Right lobe of liver (tissue), 4 donors: ENCODE measurements at regions not wholly inside any gene's neighbourhood (a gene's known extent, or its start where the extent isn't known, plus 50 kb on each side); places are given as distances from the start of the nearest gene placed in this dataset.
"Not testable (repeated sequence)": the region's sequence is repeated elsewhere in the genome, so short reads cannot be mapped to it uniquely, and the experiment has no call there.

Source experiments
- POLR2A ChIP-seq: fragments of 450-650 bp; IDR thresholded peaks from one replicate; pipeline ENCODE4 v1.6.1; 2017; ENCODE audit warnings: antibody characterized with exemption, mild to moderate bottlenecking
- TF ChIP-seq, protein P1 (sequence below), 4 donors: fragments of 200-600 bp in 3 of 4; fragments of 450-650 bp in 1 of 4; IDR thresholded peaks; one replicate each; pipeline versions ENCODE4 v1.5.1 to v1.8.0; 2016 to 2022; ENCODE audit warnings: antibody characterized with exemption in 4 of 4, mild to moderate bottlenecking in 2 of 4
- donor health status: DM: no; HTN: no; CAD: no.
- donor health status: DM: no; HTN: no; CAD: no.
- donor health status: DM: no; HTN: yes; CAD: no.

DNA sequence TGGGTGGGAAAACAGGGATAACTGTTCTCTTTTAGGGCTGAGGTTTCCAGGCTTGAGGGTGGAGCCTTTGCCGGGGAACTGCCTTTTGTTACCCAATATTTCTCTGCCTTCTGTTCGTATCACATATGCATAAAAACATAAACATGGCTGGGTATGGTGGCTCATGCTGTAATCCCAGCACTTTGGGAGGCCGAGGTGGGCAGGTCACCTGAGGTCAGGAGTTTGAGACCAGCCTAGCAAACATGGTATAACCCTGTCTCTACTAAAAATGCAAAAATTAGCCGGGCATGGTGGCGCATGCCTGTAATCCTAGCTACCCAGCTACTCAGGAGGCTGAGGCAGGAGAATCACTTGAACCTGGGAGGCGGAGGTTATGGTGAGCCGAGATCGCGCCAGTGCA lies 60.2 kb upstream of the SHANK2 start:
- TF ChIP-seq POLR2A: not testable (repeated sequence)
- TF ChIP-seq, protein P1, sequence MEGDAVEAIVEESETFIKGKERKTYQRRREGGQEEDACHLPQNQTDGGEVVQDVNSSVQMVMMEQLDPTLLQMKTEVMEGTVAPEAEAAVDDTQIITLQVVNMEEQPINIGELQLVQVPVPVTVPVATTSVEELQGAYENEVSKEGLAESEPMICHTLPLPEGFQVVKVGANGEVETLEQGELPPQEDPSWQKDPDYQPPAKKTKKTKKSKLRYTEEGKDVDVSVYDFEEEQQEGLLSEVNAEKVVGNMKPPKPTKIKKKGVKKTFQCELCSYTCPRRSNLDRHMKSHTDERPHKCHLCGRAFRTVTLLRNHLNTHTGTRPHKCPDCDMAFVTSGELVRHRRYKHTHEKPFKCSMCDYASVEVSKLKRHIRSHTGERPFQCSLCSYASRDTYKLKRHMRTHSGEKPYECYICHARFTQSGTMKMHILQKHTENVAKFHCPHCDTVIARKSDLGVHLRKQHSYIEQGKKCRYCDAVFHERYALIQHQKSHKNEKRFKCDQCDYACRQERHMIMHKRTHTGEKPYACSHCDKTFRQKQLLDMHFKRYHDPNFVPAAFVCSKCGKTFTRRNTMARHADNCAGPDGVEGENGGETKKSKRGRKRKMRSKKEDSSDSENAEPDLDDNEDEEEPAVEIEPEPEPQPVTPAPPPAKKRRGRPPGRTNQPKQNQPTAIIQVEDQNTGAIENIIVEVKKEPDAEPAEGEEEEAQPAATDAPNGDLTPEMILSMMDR (IDR thresholded peaks at IDR 0.05): not testable (repeated sequence)
